ENCODE measurements at regions not wholly inside any gene's neighbourhood (a gene's known extent, or its start where the extent isn't known, plus 50 kb on each side); places are given as distances from the start of the nearest gene placed in this dataset.

GRCh38 chr12:72790273-72790672 lies 518.1 kb downstream of the TRHDE start:
- DNase-seq (ENCODE audit: extremely low read depth, low read depth): no peak
- TF ChIP-seq CTCF (IDR thresholded peaks at IDR 0.05; ENCODE audit: low read depth, low read length, missing control alignments): no peak
- H3K4me3 ChIP-seq (replicated peaks; ENCODE audit: low read depth, low read length): no peak overlapping the region

GRCh38 chr12:72792889-72793288 lies 520.7 kb downstream of the TRHDE start:
- H3K4me3 ChIP-seq (replicated peaks; ENCODE audit: low read depth, low read length): no peak overlapping the region
- no peak for DNase-seq (ENCODE audit: extremely low read depth, low read depth)
- no peak for TF ChIP-seq CTCF (IDR thresholded peaks at IDR 0.05; ENCODE audit: low read depth, low read length, missing control alignments)

GRCh38 chr12:72793796-72794195 lies 521.6 kb downstream of the TRHDE start:
- DNase-seq (ENCODE audit: extremely low read depth, low read depth): no peak
- H3K4me3 ChIP-seq (replicated peaks; ENCODE audit: low read depth, low read length): no peak overlapping the region
- no peak for TF ChIP-seq CTCF (IDR thresholded peaks at IDR 0.05; ENCODE audit: low read depth, low read length, missing control alignments)

GRCh38 chr12:72815421-72815820 lies 543.3 kb downstream of the TRHDE start:
- no peak for DNase-seq (ENCODE audit: extremely low read depth, low read depth)
- H3K4me3 ChIP-seq (replicated peaks; ENCODE audit: low read depth, low read length): no peak overlapping the region
- TF ChIP-seq CTCF (IDR thresholded peaks at IDR 0.05; ENCODE audit: low read depth, low read length, missing control alignments): no peak

GRCh38 chr12:72828662-72829324 lies 556.6 kb downstream of the TRHDE start:
- DNase-seq (ENCODE audit: extremely low read depth, low read depth): no peak
- TF ChIP-seq CTCF (IDR thresholded peaks at IDR 0.05; ENCODE audit: low read depth, low read length, missing control alignments): no peak
- H3K4me3 ChIP-seq (replicated peaks; ENCODE audit: low read depth, low read length): no peak overlapping the region

GRCh38 chr12:72829838-72830237 lies 557.7 kb downstream of the TRHDE start:
- TF ChIP-seq CTCF (IDR thresholded peaks at IDR 0.05; ENCODE audit: low read depth, low read length, missing control alignments): no peak
- no peak overlapping the region for H3K4me3 ChIP-seq (replicated peaks; ENCODE audit: low read depth, low read length)
- DNase-seq (ENCODE audit: extremely low read depth, low read depth): no peak

- H3K4me3 ChIP-seq (replicated peaks; ENCODE audit: low read depth, low read length): no peak overlapping the region
- DNase-seq (ENCODE audit: extremely low read depth, low read depth): no peak
- TF ChIP-seq CTCF (IDR thresholded peaks at IDR 0.05; ENCODE audit: low read depth, low read length, missing control alignments): no peak
These were observed 559.9 kb downstream of the TRHDE start for GRCh38 chr12:72832024-72832423.

Measured in HFF-Myc (cell line).